ENCODE measurements at regions not wholly inside any gene's neighbourhood (a gene's known extent, or its start where the extent isn't known, plus 50 kb on each side); places are given as distances from the start of the nearest gene placed in this dataset.
"Not testable (repeated sequence)": the region's sequence is repeated elsewhere in the genome, so short reads cannot be mapped to it uniquely, and the experiment has no call there.

- Histone ChIP-seq H3K9me3 (ENCODE audit: control insufficient read depth, low read length) (no peaks in the 10 kb centered on the region), H3K27ac (ENCODE audit: insufficient read depth, low read depth, low read length, poor library complexity, severe bottlenecking) (no peak overlapping the region), H3K27me3 (ENCODE audit: control insufficient read depth, insufficient read depth, low read length, poor library complexity, severe bottlenecking) (no peaks in the 10 kb centered on the region), H3K36me3 (ENCODE audit: control insufficient read depth, insufficient read depth, low read length) (no peaks in the 10 kb centered on the region), H3K4me3 (ENCODE audit: insufficient read depth, low read depth, low read length) (no peak overlapping the region), H3K4me1 (ENCODE audit: control insufficient read depth, insufficient read depth, low read length) (no peaks in the 10 kb centered on the region)
- 86 to 90% methylated on average over 1 of the region's 1 CpG for WGBS, 2 experiments
Measured at GRCh38 chr6:81130969-81131368, 621.5 kb downstream of the TENT5A start.

GRCh38 chr6:81130061-81130460 lies 622.4 kb downstream of the TENT5A start:
- Histone ChIP-seq H3K36me3 (ENCODE audit: control insufficient read depth, insufficient read depth, low read length) (no peaks in the 10 kb centered on the region), H3K9me3 (ENCODE audit: control insufficient read depth, low read length) (no peaks in the 10 kb centered on the region), H3K4me3 (ENCODE audit: insufficient read depth, low read depth, low read length) (no peak overlapping the region), H3K27me3 (ENCODE audit: control insufficient read depth, insufficient read depth, low read length, poor library complexity, severe bottlenecking) (no peaks in the 10 kb centered on the region), H3K4me1 (ENCODE audit: control insufficient read depth, insufficient read depth, low read length) (no peaks in the 10 kb centered on the region), H3K27ac (ENCODE audit: insufficient read depth, low read depth, low read length, poor library complexity, severe bottlenecking) (no peak overlapping the region)
- whole genome bisulfite sequencing, 2 experiments, result 73 to 83% methylated on average over 1 of the region's 2 CpGs

GRCh38 chr6:81128671-81129070 lies 623.8 kb downstream of the TENT5A start:
- no peak overlapping the region for H3K27ac ChIP-seq (ENCODE audit: insufficient read depth, low read depth, low read length, poor library complexity, severe bottlenecking)
- WGBS, 2 experiments, result 100% methylated on average over 1 of the region's 1 CpG
- no peaks in the 10 kb centered on the region for H3K9me3 ChIP-seq (ENCODE audit: control insufficient read depth, low read length)
- no peaks in the 10 kb centered on the region for H3K4me1 ChIP-seq (ENCODE audit: control insufficient read depth, insufficient read depth, low read length)
- no peak overlapping the region for H3K4me3 ChIP-seq (ENCODE audit: insufficient read depth, low read depth, low read length)
- no peaks in the 10 kb centered on the region for H3K36me3 ChIP-seq (ENCODE audit: control insufficient read depth, insufficient read depth, low read length)
- no peaks in the 10 kb centered on the region for H3K27me3 ChIP-seq (ENCODE audit: control insufficient read depth, insufficient read depth, low read length, poor library complexity, severe bottlenecking)

GRCh38 chr6:81126150-81126549 lies 626.3 kb downstream of the TENT5A start:
- Histone ChIP-seq H3K4me3 (ENCODE audit: insufficient read depth, low read depth, low read length) (no peak overlapping the region), H3K27ac (ENCODE audit: insufficient read depth, low read depth, low read length, poor library complexity, severe bottlenecking) (no peak overlapping the region), H3K9me3 (ENCODE audit: control insufficient read depth, low read length) (no peaks in the 10 kb centered on the region), H3K36me3 (ENCODE audit: control insufficient read depth, insufficient read depth, low read length) (no peaks in the 10 kb centered on the region), H3K4me1 (ENCODE audit: control insufficient read depth, insufficient read depth, low read length) (no peaks in the 10 kb centered on the region), H3K27me3 (ENCODE audit: control insufficient read depth, insufficient read depth, low read length, poor library complexity, severe bottlenecking) (no peaks in the 10 kb centered on the region)
- WGBS, 2 experiments, result 94 to 100% methylated on average over 1 to 2 of the region's 2 CpGs

GRCh38 chr6:81120280-81120679 lies 632.2 kb downstream of the TENT5A start:
- Histone ChIP-seq H3K27me3 (ENCODE audit: control insufficient read depth, insufficient read depth, low read length, poor library complexity, severe bottlenecking) (no peaks in the 10 kb centered on the region), H3K4me3 (ENCODE audit: insufficient read depth, low read depth, low read length) (no peak overlapping the region), H3K9me3 (ENCODE audit: control insufficient read depth, low read length) (peaks cover 2% of the 10 kb centered on the region), H3K27ac (ENCODE audit: insufficient read depth, low read depth, low read length, poor library complexity, severe bottlenecking) (no peak overlapping the region), H3K36me3 (ENCODE audit: control insufficient read depth, insufficient read depth, low read length) (no peaks in the 10 kb centered on the region), H3K4me1 (ENCODE audit: control insufficient read depth, insufficient read depth, low read length) (no peaks in the 10 kb centered on the region)
- WGBS, 2 experiments, result 91 to 97% methylated on average over 3 of the region's 3 CpGs

GRCh38 chr6:81105998-81106397 lies 646.5 kb downstream of the TENT5A start:
- Histone ChIP-seq H3K27me3 (ENCODE audit: control insufficient read depth, insufficient read depth, low read length, poor library complexity, severe bottlenecking) (no peaks in the 10 kb centered on the region), H3K9me3 (ENCODE audit: control insufficient read depth, low read length) (no peaks in the 10 kb centered on the region), H3K4me3 (ENCODE audit: insufficient read depth, low read depth, low read length) (no peak overlapping the region), H3K4me1 (ENCODE audit: control insufficient read depth, insufficient read depth, low read length) (no peaks in the 10 kb centered on the region), H3K36me3 (ENCODE audit: control insufficient read depth, insufficient read depth, low read length) (no peaks in the 10 kb centered on the region), H3K27ac (ENCODE audit: insufficient read depth, low read depth, low read length, poor library complexity, severe bottlenecking) (no peak overlapping the region)
- 77 to 81% methylated on average over 1 of the region's 1 CpG for WGBS, 2 experiments

- Histone ChIP-seq H3K4me3 (ENCODE audit: insufficient read depth, low read depth, low read length) (no peak overlapping the region), H3K27me3 (ENCODE audit: control insufficient read depth, insufficient read depth, low read length, poor library complexity, severe bottlenecking) (no peaks in the 10 kb centered on the region), H3K9me3 (ENCODE audit: control insufficient read depth, low read length) (no peaks in the 10 kb centered on the region), H3K36me3 (ENCODE audit: control insufficient read depth, insufficient read depth, low read length) (no peaks in the 10 kb centered on the region), H3K4me1 (ENCODE audit: control insufficient read depth, insufficient read depth, low read length) (no peaks in the 10 kb centered on the region), H3K27ac (ENCODE audit: insufficient read depth, low read depth, low read length, poor library complexity, severe bottlenecking) (no peak overlapping the region)
- WGBS, 2 experiments, result 91 to 94% methylated on average over 18 to 20 of the region's 20 CpGs
Measured at GRCh38 chr6:81098109-81098814, 654.2 kb downstream of the TENT5A start.

GRCh38 chr6:81096464-81096863 lies 656.0 kb downstream of the TENT5A start:
- not testable (repeated sequence) for H3K4me1 ChIP-seq (ENCODE audit: control insufficient read depth, insufficient read depth, low read length); H3K27ac ChIP-seq (ENCODE audit: insufficient read depth, low read depth, low read length, poor library complexity, severe bottlenecking); H3K9me3 ChIP-seq (ENCODE audit: control insufficient read depth, low read length); H3K27me3 ChIP-seq (ENCODE audit: control insufficient read depth, insufficient read depth, low read length, poor library complexity, severe bottlenecking); H3K4me3 ChIP-seq (ENCODE audit: insufficient read depth, low read depth, low read length); H3K36me3 ChIP-seq (ENCODE audit: control insufficient read depth, insufficient read depth, low read length)
- 73 to 78% methylated on average over 5 to 6 of the region's 6 CpGs for WGBS, 2 experiments

- Histone ChIP-seq H3K4me1 (ENCODE audit: control insufficient read depth, insufficient read depth, low read length) (no peaks in the 10 kb centered on the region), H3K27me3 (ENCODE audit: control insufficient read depth, insufficient read depth, low read length, poor library complexity, severe bottlenecking) (no peaks in the 10 kb centered on the region), H3K36me3 (ENCODE audit: control insufficient read depth, insufficient read depth, low read length) (no peaks in the 10 kb centered on the region), H3K9me3 (ENCODE audit: control insufficient read depth, low read length) (no peaks in the 10 kb centered on the region), H3K27ac (ENCODE audit: insufficient read depth, low read depth, low read length, poor library complexity, severe bottlenecking) (no peak overlapping the region), H3K4me3 (ENCODE audit: insufficient read depth, low read depth, low read length) (no peak overlapping the region)
- WGBS, 2 experiments, result 90 to 96% methylated on average over 4 of the region's 5 CpGs
Measured at GRCh38 chr6:81093051-81093450, 659.4 kb downstream of the TENT5A start.

GRCh38 chr6:81088145-81088544 lies 664.3 kb downstream of the TENT5A start:
- Histone ChIP-seq H3K36me3 (ENCODE audit: control insufficient read depth, insufficient read depth, low read length) (no peaks in the 10 kb centered on the region), H3K4me3 (ENCODE audit: insufficient read depth, low read depth, low read length) (no peak overlapping the region), H3K27ac (ENCODE audit: insufficient read depth, low read depth, low read length, poor library complexity, severe bottlenecking) (no peak overlapping the region), H3K4me1 (ENCODE audit: control insufficient read depth, insufficient read depth, low read length) (no peaks in the 10 kb centered on the region), H3K9me3 (ENCODE audit: control insufficient read depth, low read length) (no peaks in the 10 kb centered on the region), H3K27me3 (ENCODE audit: control insufficient read depth, insufficient read depth, low read length, poor library complexity, severe bottlenecking) (no peaks in the 10 kb centered on the region)
- WGBS, 2 experiments, result 86 to 96% methylated on average over 1 of the region's 1 CpG

- Histone ChIP-seq H3K27ac (ENCODE audit: insufficient read depth, low read depth, low read length, poor library complexity, severe bottlenecking) (no peak overlapping the region), H3K9me3 (ENCODE audit: control insufficient read depth, low read length) (no peaks in the 10 kb centered on the region), H3K36me3 (ENCODE audit: control insufficient read depth, insufficient read depth, low read length) (no peaks in the 10 kb centered on the region), H3K4me3 (ENCODE audit: insufficient read depth, low read depth, low read length) (no peak overlapping the region), H3K27me3 (ENCODE audit: control insufficient read depth, insufficient read depth, low read length, poor library complexity, severe bottlenecking) (no peaks in the 10 kb centered on the region), H3K4me1 (ENCODE audit: control insufficient read depth, insufficient read depth, low read length) (no peaks in the 10 kb centered on the region)
- WGBS, 2 experiments, result 96 to 97% methylated on average over 3 of the region's 3 CpGs
Measured at GRCh38 chr6:81086991-81087390, 665.5 kb downstream of the TENT5A start.
